GM18508 (cell line): ENCODE measurements at regions not wholly inside any gene's neighbourhood (a gene's known extent, or its start where the extent isn't known, plus 50 kb on each side); places are given as distances from the start of the nearest gene placed in this dataset.
"Not testable (repeated sequence)": the region's sequence is repeated elsewhere in the genome, so short reads cannot be mapped to it uniquely, and the experiment has no call there.

Experiments used
- ATAC-seq: cut with Tn5 transposase; IDR thresholded peaks from one replicate; pipeline ENCODE4 v1.9.1; 2021; ENCODE audit warnings: moderate number of reproducible peaks; ENCODE audit not compliant: insufficient read depth, unreplicated experiment

GRCh38 chr5:86566030-86566429 lies 51.7 kb upstream of the COX7C start:
- not testable (repeated sequence) for ATAC-seq
